Lower leg skin (tissue), 3 donors: ENCODE measurements at regions not wholly inside any gene's neighbourhood (a gene's known extent, or its start where the extent isn't known, plus 50 kb on each side); places are given as distances from the start of the nearest gene placed in this dataset.

Experiments
- CTCF ChIP-seq, 3 donors: fragments of 450-650 bp; IDR thresholded peaks; one replicate each; pipeline ENCODE4 v1.5.1; 2016; ENCODE audit warnings: antibody characterized with exemption in 3 of 3, mild to moderate bottlenecking in 3 of 3, moderate library complexity in 2 of 3
- POLR2A ChIP-seq, 2 donors: fragments of 450-650 bp; IDR thresholded peaks; one replicate each; pipeline ENCODE4 v1.6.1; 2016 to 2017; ENCODE audit warnings: antibody characterized with exemption in 2 of 2, mild to moderate bottlenecking in 1 of 2, moderate library complexity in 1 of 2

GRCh38 chr2:136168720-136169119, 50.8 kb upstream of the CXCR4 start:
- TF ChIP-seq CTCF (IDR thresholded peaks at IDR 0.05), result no peak
- no peak for TF ChIP-seq POLR2A (IDR thresholded peaks at IDR 0.05)
